HUES64 (cell line): ENCODE measurements at regions not wholly inside any gene's neighbourhood (a gene's known extent, or its start where the extent isn't known, plus 50 kb on each side); places are given as distances from the start of the nearest gene placed in this dataset.

Experiments used
- H3K27ac ChIP-seq: 2 replicates; pipeline ENCODE4 v1.7.0; 2013; ENCODE audit warnings: low read depth, low read length, inconsistent platforms
- H3K27me3 ChIP-seq: 2 replicates; pipeline ENCODE4 v1.6.1; 2013; ENCODE audit warnings: mild to moderate bottlenecking, low read length; ENCODE audit not compliant: insufficient read depth
- H3K36me3 ChIP-seq: 2 replicates; pipeline ENCODE4 v1.6.1; 2013; ENCODE audit warnings: mild to moderate bottlenecking, low read length; ENCODE audit not compliant: insufficient read depth
- H3K4me1 ChIP-seq: 2 replicates; pipeline ENCODE4 v1.6.1; 2013; ENCODE audit warnings: mild to moderate bottlenecking, low read length, moderate library complexity; ENCODE audit not compliant: insufficient read depth
- H3K4me3 ChIP-seq: 2 replicates; pipeline ENCODE4 v1.5.1; 2013; ENCODE audit warnings: mild to moderate bottlenecking, low read length, moderate library complexity
- H3K9ac ChIP-seq: 2 replicates; pipeline ENCODE4 v1.6.1; 2013; ENCODE audit warnings: mild to moderate bottlenecking, low read depth, low read length
- H3K9me3 ChIP-seq: 2 replicates; pipeline ENCODE4 v1.6.1; 2013; ENCODE audit warnings: low read depth, low read length; ENCODE audit not compliant: insufficient read depth
- WGBS: fragments of 150-250, 120-280 bp; methylation state at CpG from one replicate; pipeline ENCODE4 v1.1.7; 2013; ENCODE audit warnings: missing lambda C conversion rate; 5-methylcytosine and 5-hydroxymethylcytosine counted together

DNA sequence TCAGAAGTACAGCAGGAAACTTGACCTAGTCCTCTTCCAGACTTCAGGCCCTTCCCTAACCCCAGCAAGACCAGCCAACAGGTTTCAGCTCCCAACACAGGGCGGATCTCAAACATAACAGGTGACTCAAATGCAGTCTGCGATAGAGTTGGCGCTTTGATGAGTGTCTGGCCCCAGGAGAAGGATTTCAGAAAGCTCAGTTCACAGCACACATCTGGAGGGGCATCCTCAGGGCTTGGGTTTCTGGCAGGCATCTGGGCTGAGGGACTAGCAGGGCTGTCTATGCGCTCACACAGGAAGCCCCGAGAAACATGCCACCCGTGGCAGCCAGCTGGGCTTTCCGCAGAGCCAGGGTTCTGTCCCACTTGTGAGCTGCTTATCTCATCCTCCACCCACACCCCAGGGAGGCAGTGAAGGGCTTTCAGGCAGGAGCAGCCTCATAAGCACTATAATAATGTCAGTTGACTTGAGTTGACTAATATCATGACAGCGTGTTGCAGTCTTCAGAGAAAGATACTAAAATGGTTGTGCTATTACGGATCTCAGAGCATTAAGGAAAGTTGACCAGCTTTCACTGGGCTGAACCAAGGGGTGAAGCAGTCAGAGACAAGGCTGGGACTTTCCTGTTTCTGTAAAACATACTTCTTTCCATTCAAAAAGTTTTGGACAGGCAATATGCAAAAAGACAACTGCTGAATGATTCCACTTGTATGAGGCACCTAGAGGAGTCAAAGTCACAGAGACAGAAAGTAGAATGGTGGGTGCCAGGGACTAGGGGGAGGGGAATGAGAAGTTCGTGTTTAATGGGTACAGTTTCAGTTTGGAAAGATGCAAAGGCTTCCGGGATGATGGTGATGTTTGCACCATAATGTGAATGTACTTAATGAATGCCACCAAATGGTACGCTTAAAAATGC, 233.0 kb upstream of the IRF2BP2 start:
- Histone ChIP-seq H3K9ac (no peak overlapping the region), H3K4me1 (peaks cover 5% of the 10 kb centered on the region), H3K36me3 (no peaks in the 10 kb centered on the region), H3K27ac (no peak overlapping the region), H3K9me3 (peaks cover 9% of the 10 kb centered on the region; the same call in 1 of the 2 replicates), H3K27me3 (no peaks in the 10 kb centered on the region), H3K4me3 (no peak overlapping the region)
- 90% methylated on average over 12 of the region's 12 CpGs for WGBS

DNA sequence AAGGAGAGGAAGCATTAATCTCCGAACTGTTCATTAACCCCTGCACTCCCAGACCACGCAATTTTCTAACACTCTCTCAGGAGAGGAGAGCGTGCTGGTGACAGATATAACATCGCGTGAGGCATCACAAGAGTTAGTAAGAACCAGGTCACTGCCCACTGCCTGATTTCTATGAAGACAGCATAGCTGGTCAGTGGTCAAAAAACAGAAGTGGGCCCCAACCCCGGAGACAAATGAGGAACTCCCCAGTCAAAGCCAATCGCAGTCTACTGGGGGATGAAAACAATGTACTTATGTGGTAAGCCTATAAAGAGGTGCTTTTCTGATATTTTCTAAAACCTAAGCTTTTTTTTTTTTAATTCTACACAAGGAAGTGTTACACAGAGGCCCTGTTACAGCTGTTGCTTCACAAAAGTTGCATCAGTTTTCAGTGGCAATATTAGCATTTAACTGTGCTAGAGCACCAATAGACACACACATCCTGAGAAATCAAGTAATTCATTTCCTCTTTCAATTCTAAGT, 231.8 kb upstream of the IRF2BP2 start:
- peaks cover 5% of the 10 kb centered on the region for H3K4me1 ChIP-seq
- H3K9ac ChIP-seq: no peak overlapping the region
- H3K27ac ChIP-seq: no peak overlapping the region
- WGBS: 94% methylated on average over 7 of the region's 7 CpGs
- no peaks in the 10 kb centered on the region for H3K36me3 ChIP-seq
- H3K4me3 ChIP-seq: no peak overlapping the region
- H3K9me3 ChIP-seq: peaks cover 9% of the 10 kb centered on the region; the same call in 1 of the 2 replicates
- no peaks in the 10 kb centered on the region for H3K27me3 ChIP-seq

GRCh38 chr1:234841281-234841680, 231.3 kb upstream of the IRF2BP2 start:
- H3K4me3 ChIP-seq: no peak overlapping the region
- H3K9ac ChIP-seq: no peak overlapping the region
- H3K27me3 ChIP-seq: no peaks in the 10 kb centered on the region
- WGBS: 91% methylated on average over 3 of the region's 3 CpGs
- no peak overlapping the region for H3K27ac ChIP-seq
- H3K4me1 ChIP-seq: peaks cover 5% of the 10 kb centered on the region
- peaks cover 9% of the 10 kb centered on the region; the same call in 1 of the 2 replicates for H3K9me3 ChIP-seq
- no peaks in the 10 kb centered on the region for H3K36me3 ChIP-seq

- no peak overlapping the region for H3K27ac ChIP-seq
- peaks cover 9% of the 10 kb centered on the region; the same call in 1 of the 2 replicates for H3K9me3 ChIP-seq
- H3K4me1 ChIP-seq: peaks cover 5% of the 10 kb centered on the region
- H3K4me3 ChIP-seq: no peak overlapping the region
- H3K36me3 ChIP-seq: no peaks in the 10 kb centered on the region
- no peaks in the 10 kb centered on the region for H3K27me3 ChIP-seq
- WGBS: 95% methylated on average over 2 of the region's 2 CpGs
- no peak overlapping the region for H3K9ac ChIP-seq
Measured at GRCh38 chr1:234840843-234841242, 230.9 kb upstream of the IRF2BP2 start.

DNA sequence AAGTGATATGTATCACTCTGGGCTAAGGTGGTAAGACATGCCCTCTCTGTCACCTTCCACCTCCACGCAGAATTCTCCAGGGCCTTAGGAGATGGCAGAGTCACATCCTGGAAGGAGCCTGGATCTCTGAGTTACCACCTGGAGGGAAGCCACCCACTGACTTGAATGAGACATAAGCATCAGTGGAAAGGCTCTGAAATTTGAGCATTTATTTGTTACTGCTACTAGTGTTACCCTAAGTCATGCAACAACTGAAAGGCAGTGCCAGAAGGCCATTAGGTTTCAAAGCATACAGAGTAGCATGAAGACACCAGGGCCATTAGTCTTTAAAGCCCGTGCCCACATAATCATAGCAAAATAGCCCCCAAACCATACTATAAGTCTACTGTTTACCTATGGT, 230.3 kb upstream of the IRF2BP2 start:
- H3K27me3 ChIP-seq: no peaks in the 10 kb centered on the region

DNA sequence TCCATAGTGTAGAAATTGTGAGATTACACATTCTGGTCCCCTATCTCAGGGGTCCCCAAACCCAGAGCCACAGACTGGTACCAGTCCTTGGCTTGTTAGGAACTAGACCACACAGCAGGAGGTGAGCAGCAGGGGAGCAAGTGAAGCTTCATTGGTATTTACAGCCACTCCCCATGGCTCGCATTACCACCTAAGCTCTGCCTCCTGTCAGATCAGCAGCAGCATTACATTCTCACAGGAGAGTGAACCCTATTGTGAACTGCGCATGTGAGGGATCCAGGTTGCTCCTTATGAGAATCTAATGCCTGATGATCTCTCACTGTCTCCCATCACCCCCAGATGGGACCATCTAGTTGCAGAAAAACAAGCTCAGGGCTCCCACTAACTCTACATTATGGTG, 229.7 kb upstream of the IRF2BP2 start:
- no peaks in the 10 kb centered on the region for H3K36me3 ChIP-seq
- H3K27me3 ChIP-seq: no peaks in the 10 kb centered on the region
- peaks cover 9% of the 10 kb centered on the region; the same call in 1 of the 2 replicates for H3K9me3 ChIP-seq
- WGBS: 98% methylated on average over 2 of the region's 2 CpGs
- H3K27ac ChIP-seq: no peak overlapping the region
- H3K9ac ChIP-seq: no peak overlapping the region
- H3K4me1 ChIP-seq: peaks cover 5% of the 10 kb centered on the region
- no peak overlapping the region for H3K4me3 ChIP-seq

More for the DNA sequence above, 230.3 kb upstream of the IRF2BP2 start:
- no peak overlapping the region for H3K27ac ChIP-seq
- peaks cover 9% of the 10 kb centered on the region; the same call in 1 of the 2 replicates for H3K9me3 ChIP-seq
- H3K36me3 ChIP-seq: no peaks in the 10 kb centered on the region
- no peak overlapping the region for H3K9ac ChIP-seq
- H3K4me3 ChIP-seq: no peak overlapping the region
- 96% methylated on average over 2 of the region's 2 CpGs for WGBS
- H3K4me1 ChIP-seq: peaks cover 5% of the 10 kb centered on the region

GRCh38 chr1:234838820-234839219, 228.8 kb upstream of the IRF2BP2 start:
- Histone ChIP-seq H3K4me1 (no peaks in the 10 kb centered on the region), H3K9me3 (peaks cover 9% of the 10 kb centered on the region; the same call in 1 of the 2 replicates), H3K27me3 (no peaks in the 10 kb centered on the region), H3K36me3 (no peaks in the 10 kb centered on the region), H3K27ac (no peak overlapping the region), H3K4me3 (no peak overlapping the region), H3K9ac (no peak overlapping the region)
- WGBS: 100% methylated on average over 1 of the region's 1 CpG

GRCh38 chr1:234838182-234838581, 228.2 kb upstream of the IRF2BP2 start:
- no peaks in the 10 kb centered on the region for H3K4me1 ChIP-seq
- no CpG with 5 or more reads among the region's 1 CpG for WGBS
- H3K27ac ChIP-seq: no peak overlapping the region

DNA sequence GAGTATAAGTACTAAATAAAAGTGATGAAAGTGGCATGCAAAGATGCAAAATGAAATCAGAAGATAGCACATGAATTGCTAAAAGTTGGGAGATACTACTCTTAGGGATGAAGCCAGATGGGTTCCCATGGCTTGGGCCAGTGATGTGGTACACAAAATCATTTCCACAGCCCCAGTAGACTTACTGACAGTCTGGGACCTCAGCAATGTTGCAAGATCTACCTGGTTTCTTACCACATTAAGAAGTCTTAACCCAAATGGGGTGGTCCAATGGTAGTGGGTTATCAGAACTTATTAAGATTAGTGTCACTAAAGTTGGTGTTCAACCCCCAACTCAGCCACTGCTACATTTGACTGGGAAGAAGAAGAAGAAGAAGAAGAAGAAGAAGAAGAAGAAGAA, 227.7 kb upstream of the IRF2BP2 start:
- Histone ChIP-seq H3K4me3 (no peak overlapping the region), H3K9ac (no peak overlapping the region), H3K9me3 (peaks cover 9% of the 10 kb centered on the region; the same call in 1 of the 2 replicates), H3K36me3 (no peaks in the 10 kb centered on the region), H3K27me3 (no peaks in the 10 kb centered on the region), H3K27ac (no peak overlapping the region), H3K4me1 (no peaks in the 10 kb centered on the region)

More at GRCh38 chr1:234838182-234838581, 228.2 kb upstream of the IRF2BP2 start:
- Histone ChIP-seq H3K27me3 (no peaks in the 10 kb centered on the region), H3K9me3 (peaks cover 9% of the 10 kb centered on the region; the same call in 1 of the 2 replicates), H3K4me3 (no peak overlapping the region), H3K9ac (no peak overlapping the region), H3K36me3 (no peaks in the 10 kb centered on the region)

DNA sequence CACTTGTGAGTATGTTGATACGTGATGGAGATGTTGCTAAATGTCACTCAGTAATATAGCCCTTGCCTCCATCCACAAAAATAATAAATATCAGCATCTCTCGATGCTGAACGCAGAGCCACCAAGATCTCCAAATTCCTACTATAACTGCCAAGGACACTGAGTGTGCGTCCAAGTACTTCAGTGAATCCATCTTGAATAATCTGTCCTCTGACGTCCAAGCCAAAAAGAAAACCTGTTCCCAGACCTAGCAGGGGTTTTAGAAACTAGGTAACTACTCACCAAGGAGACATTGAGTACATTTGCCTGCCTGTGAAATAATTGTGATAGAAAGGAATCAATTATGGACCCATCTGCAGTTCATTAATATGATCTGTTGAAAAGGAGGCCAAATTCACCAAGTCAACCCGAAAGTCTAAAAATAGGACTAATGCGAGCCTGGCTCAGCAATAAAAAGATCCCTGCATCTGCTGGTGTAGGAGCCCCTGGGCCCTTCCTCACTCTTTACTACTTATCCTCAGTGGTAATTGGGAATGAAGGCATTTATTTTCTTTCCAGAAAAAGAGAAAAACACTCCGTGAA, 226.9 kb upstream of the IRF2BP2 start:
- Histone ChIP-seq H3K27me3 (no peaks in the 10 kb centered on the region), H3K36me3 (no peaks in the 10 kb centered on the region), H3K4me1 (no peaks in the 10 kb centered on the region), H3K9ac (no peak overlapping the region), H3K9me3 (peaks cover 9% of the 10 kb centered on the region; the same call in 1 of the 2 replicates), H3K4me3 (no peak overlapping the region), H3K27ac (no peak overlapping the region)
- 94% methylated on average over 8 of the region's 8 CpGs for WGBS

GRCh38 chr1:234836045-234836681, 226.2 kb upstream of the IRF2BP2 start:
- no peak overlapping the region for H3K4me3 ChIP-seq
- no peaks in the 10 kb centered on the region for H3K27me3 ChIP-seq
- no peak overlapping the region for H3K9ac ChIP-seq
- WGBS: 93% methylated on average over 7 of the region's 7 CpGs
- no peaks in the 10 kb centered on the region for H3K4me1 ChIP-seq
- no peaks in the 10 kb centered on the region for H3K36me3 ChIP-seq
- H3K9me3 ChIP-seq: peaks cover 9% of the 10 kb centered on the region; the same call in 1 of the 2 replicates
- H3K27ac ChIP-seq: no peak overlapping the region
